ENCODE measurements at regions not wholly inside any gene's neighbourhood (a gene's known extent, or its start where the extent isn't known, plus 50 kb on each side); places are given as distances from the start of the nearest gene placed in this dataset.

DNA sequence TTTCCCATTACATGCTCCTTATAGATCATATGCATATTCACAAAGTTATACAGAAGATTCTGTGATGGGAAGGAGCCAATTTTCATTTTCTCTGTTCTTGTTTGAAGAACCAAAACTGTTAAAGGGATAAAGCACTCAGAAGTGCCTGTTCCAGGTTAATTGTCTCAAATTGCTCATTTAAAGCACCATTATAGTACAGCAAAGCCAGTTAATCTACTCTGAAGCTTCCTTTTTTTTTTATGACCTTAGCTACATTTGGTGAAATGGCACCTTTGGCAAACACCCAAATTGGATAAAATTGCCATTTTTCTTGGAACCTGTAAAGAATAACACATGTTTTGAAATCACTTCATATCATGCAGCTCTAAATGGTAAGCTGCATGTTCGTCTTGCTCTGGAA is 1092.3 kb downstream of the BCL11A start:
- DNase-seq (ENCODE audit: low read depth), result no peak

DNA sequence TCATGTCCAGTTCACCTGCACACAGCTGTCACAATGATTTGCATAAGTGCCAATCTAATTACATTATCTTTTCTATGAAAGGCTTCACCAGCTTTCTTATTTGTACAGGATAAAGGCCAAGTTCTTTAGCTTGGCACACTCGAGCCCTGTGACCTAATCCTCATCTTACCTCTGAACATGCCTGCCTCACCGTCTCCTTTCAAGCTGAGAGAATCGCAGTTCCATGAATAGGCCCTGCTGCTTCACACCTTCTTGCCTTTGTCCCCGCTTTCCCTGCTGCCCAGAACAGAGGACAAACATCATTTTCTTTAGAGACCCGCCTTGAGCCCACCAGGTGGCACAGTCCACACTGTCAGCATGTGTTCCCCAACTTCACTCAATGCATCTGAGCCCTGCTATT is 1094.7 kb downstream of the BCL11A start:
- no peak for DNase-seq (ENCODE audit: low read depth)

DNA sequence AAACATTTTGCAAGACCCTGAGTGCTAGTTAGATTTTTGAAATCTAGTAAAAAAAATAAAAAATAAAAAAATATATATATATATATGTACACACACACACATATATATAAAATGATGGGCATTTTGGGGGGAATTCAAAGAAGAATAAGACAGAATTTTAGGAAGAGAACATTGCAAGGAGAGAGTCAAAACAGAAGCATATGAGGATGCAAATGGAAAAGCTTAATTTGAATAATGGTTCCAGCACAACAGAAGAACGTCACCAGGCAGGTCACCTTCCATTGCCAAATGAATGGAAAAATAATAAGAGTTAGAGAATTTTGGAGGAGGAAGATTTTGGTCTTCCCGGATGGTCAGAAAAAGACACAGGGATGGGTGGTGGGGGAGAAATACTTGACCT is 1097.2 kb downstream of the BCL11A start:
- DNase-seq (ENCODE audit: low read depth), result no peak

DNA sequence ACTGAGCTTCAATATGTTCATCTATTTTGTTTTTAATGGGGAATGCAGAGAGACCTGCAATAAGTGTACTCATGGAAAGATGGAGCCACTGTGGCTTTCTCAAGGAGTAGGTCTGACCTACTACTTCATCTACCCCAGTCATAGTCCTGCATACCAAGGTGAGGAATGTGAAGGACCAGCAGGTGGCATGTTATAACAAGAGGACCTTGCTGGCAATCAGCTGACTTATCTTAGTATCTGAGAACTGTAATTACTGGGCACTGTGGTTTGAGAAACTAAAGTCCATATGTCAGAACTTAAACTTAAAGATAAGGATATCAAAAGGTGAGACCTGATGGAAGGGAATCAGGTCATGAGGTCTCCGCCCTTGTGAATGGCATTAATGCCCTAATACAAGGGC is 1104.2 kb downstream of the BCL11A start:
- no peak for DNase-seq (ENCODE audit: low read depth)

DNA sequence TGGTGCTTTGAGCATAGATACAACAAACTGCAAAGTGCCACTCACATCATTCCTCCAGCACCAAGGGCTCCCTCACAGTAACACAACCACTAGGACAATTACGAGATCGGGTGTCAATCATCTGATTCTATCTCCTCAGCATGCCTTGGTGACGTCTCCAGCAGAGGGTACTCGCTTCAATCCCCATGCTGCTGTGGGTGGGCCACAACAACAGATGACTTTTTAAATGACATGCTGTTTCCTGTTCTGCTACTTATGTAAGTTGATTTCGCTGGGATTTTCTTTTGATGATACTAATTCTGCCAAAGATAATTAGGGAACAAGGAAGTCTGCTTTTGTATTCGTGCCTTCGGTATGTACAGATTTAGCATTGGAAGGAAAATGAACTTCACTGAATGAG is 1113.0 kb downstream of the BCL11A start:
- DNase-seq (ENCODE audit: low read depth), result no peak

DNA sequence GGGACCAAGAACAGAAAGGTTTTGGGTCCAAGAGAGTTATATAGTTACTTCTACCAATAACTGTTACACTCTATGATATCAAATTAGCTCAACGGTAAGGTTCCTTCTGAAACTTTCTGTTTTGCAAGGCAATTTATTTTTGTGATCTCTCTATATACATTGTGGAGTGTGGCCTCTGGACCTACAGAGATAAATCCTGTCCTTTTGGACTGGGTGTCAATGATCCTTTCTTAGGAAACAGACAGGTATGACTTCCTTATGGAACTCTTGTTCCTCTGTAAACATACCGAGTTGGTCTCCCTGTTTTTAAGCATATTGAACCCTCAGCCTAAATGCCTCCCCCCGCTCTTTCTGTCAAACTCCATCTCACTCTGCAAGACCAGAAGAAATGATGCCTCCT is 1117.8 kb downstream of the BCL11A start:
- no peak for DNase-seq (ENCODE audit: low read depth)

DNA sequence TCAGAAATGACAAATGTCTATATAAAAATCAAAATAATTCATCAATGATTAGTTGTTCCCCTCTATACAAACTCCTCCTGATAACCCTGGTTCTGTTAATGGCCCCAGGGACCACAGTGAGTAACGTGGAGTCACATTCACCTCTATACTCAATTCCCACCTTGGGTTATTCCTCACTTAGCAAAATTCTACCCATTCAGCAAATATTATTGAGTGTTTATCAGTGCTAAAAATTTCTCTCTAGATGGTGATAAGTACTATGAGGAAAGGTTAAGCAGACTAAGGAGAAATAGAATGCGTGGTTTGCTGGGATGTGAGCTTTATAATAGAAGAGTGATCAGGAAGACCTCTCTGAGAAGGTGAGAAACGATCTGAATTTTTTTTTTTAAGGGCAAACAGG is 1124.5 kb downstream of the BCL11A start:
- DNase-seq (ENCODE audit: low read depth), result no peak

DNA sequence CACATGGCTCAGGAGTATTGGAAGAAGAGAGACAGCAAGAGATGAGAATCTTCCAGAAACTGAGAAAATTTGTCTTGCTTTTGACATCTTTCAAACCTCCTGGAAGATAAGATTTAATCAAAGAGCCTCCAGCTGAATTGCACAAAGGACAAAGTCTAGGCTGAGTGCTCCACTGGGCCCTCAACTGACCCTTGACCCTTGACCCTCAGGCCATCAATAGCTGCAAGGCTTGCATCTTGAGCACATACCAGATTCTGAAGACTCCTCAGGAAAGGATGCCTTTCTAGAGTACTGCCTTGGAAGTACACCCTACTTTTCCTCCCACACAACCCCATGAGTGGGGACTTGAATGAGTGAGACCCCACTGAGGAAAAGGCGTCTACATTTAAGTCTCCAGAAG is 1125.5 kb downstream of the BCL11A start:
- DNase-seq (ENCODE audit: low read depth), result no peak

DNA sequence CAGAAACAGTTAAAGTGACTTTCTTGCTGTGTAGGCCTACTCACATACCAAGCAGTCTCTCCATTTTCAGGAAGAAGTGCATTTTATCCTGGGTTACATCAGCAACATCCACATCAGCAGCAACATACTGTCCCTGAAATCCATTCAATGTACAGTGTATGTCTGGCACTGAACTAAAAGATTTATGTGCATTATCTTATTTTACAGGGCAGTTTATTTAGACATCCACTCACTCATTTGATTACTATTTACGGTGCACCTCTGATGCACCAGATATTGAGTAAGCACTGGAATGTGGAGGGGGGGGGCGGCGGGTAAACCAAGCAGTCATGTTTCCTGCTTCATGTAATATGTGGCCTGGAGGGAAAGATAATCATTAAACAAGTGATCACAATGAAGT is 1128.2 kb downstream of the BCL11A start:
- no peak for DNase-seq (ENCODE audit: low read depth)

DNA sequence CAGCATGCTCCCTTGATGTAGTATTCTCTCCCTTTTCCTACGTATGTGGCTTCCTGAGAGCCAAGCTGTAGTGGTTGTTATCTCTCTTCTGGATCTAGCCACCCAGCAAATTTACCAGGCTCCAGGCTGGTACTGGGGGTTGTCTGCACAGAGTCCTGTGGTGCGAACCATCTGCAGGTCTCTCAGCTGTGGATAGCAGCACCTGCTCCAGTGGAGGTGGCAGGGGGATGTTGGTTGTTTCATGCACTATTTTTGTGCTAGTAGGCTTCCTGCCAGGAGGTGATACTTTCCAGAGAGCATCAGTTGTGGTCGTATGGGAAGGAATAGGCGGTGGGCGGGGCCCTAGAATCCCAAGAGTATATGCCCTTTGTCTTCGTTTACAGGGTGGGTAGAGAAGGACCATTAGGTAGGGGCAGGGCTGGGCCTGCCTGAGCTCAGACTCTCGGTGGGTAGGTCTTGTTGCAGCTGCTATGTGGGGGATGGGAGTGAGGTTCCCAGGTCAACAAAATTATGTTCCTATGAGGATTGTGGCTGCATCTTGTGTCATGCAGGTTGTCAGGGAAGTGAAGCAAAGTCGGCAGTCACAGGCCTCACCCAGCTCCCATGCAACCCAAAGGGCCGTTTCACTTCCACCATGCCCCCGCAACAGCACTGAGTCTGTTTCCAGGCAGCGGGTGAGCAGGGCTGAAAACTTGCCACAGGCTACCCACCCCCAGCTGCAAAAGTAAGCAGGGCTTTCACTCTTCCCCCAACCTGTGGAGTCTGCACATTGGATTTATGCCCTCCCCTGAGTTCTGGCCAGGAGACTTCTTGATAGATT is 1139.5 kb downstream of the BCL11A start:
- no peak for DNase-seq (ENCODE audit: low read depth)

DNA sequence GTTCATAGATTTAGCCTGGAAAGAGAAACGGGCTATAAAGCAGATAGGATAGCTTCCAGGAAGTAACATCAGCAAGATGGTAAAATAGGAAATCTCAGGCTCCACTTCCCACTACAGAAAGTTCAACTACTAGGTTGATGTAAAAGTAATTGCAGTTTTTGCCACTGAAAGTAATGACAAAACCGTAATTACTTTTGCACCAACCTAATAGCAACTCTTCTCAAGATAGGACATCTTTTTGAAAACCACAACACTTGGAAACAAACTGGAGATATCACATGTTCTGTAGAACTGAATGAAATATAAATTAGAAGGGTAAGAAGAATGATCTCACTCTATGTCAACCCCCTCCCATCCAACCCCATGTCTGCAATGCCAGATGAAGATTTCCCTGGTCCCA is 1154.3 kb downstream of the BCL11A start:
- DNase-seq (ENCODE audit: low read depth), result no peak

DNA sequence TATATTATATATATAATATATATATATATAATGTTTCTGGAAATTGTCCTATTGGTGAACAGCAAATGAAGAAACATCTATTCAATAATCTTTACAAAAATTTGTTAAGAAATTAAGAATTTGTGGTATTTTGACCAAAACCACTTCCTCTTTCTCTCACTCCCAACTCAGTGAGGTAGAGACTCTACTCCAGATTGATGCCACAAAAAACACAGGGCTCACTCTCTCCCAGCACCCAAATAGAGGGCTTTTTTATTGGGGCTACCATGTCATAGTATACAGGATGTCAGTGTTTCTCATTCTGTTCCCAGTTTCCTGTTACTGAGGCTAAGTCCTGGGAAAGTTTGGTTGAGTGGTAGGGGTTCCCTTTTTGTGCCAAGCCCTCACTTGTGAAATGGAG is 1155.4 kb downstream of the BCL11A start:
- no peak for DNase-seq (ENCODE audit: low read depth)

DNA sequence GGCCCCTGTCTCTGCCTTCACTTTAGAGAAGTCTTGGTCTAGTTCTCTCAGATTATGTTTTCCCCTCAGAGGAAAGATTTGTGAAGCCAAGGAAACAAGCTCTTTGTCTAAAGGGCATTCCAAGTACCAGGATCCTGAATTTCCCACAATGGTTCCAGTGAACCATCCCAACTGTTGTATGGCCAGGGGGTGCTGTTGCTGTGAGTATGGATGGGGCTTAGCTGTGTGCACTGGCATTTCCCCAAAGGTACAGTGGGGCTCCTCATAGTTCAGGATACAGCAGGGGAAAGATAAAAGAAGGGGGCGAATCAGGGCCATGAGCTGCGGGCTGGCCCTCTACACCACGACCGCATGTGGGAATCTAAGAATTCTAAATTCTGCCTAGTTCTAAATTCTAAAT is 1154.0 kb upstream of the FANCL start:
- DNase-seq (ENCODE audit: low read depth), result no peak

DNA sequence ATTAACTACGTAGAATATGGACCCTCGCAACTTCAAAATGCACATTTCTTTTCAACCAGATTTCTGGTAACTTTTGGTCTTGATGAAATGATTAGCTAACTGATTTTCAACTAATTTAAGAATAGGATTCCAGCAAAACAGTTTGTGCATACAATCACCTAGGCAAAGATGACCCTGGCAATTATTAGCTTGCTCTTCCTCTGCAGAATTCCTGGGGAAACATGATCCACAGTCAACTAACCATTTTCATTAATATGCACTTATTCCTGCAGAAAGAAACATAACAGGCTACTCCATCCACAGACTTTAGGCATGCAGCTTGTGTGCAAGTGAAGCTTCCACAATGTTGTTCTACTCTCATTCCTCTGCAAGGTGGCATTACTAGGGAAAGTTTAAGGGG is 1150.8 kb upstream of the FANCL start:
- no peak for DNase-seq (ENCODE audit: low read depth)

DNA sequence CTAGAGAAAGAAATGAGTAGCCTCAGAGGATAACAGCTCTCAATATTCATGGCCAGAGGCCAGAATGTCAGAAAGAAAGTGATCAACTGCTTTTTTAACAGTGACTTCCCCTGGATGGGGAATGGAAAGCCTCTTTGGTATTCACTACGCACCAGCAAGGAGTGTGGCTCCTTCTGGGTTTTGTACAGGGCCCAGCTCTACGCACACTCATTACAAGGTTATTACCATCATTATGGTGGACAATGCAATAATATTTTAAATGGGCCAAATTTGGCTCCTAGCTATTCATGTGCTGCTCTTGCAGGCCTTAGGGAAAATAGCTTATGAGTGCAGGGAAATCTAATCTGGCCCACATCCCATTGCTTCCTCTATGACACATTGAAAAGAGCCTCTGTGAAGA is 1149.5 kb upstream of the FANCL start:
- no peak for DNase-seq (ENCODE audit: low read depth)

DNA sequence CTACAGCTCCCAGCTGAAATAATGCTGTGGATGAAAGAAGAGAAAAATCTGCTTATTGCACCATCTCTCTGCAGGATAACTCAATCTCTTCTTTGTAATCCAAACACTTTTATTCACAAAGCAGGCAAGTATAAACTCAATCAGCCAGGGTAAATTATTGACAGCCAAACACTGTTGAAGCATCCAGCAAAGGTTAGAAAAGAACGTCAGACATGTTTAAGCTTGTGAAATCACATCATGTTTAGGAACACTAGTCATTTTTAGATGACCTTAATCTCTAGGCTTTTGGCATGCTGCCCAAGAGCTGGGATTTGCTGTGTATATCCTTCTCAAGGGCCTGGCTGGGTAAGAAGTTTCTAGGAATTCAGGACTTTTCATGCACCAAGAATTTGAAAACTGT is 1148.1 kb upstream of the FANCL start:
- no peak for DNase-seq (ENCODE audit: low read depth)

DNA sequence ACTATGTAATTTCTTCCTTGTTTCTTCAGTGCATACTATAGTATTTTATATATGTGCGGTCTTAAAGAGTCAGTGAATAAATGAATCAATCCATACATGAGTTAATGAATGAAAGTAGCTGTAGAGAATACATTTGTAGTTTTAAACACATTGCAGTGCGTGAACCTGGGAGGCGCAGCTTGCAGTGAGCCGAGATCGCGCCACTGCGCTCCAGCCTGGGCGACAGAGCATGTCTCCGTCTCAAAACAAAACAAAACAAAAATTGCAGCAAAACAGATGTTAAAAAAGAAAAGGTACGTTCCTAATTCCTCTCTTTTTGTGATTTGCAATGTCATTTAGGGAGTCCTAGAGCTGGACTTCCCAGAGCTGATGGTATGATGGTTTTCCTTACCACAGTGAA is 1144.8 kb upstream of the FANCL start:
- no peak for DNase-seq (ENCODE audit: low read depth)

DNA sequence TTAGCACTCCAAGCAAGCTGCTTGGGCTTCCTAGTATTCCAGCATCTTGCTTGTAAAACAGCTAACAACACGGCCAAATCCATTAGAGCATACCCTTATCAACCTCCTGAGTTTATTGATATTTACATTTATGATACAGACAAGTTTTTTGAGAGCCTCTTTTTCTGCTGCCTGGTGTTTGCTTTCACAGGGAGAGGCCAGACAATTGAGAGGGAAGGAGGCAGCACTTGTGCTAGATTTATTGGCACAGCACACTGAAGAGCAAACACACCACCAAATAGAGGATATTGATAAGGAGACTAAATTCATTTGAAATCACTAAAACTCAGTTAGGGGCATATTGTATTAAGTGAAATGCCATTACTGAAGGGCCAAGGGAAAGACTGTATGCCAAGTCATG is 1142.3 kb upstream of the FANCL start:
- DNase-seq (ENCODE audit: low read depth), result no peak

DNA sequence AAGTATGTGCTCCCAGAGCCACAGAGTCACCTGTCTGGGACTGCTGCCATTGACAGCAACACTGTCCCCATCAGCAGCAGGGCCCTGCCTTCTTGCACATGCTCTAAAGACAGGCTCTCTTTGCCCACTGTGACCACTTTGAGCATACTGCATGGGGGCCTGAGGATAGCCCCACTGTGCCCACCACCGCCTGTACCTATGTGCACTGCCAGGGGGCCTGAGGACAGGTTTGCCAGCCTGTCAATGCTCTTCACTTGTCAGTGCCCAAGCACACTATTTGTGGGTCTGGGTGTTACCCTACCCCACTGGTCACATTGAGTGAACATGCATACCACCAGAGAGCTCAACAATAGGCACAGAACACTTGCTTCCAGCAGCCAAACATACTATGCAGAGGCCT is 1137.0 kb upstream of the FANCL start:
- DNase-seq (ENCODE audit: low read depth), result no peak

DNA sequence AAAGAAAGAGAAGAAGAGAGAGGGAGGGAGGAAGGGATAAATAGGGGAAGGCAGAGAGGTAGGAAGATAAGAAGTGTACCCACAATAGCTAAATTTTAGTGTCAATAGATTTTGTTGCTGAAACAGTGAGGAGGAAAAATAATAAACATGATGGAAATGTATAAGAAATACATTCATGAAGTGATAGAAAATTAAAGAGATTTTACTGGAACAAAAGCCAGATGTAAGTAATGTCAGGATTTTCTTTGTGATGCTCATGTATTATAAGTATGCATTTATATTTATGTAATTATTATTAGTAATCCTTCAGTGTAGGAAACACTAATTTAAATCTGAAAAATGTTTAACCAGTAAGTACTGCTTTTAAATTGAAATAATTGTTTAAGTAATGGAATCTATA is 1125.2 kb upstream of the FANCL start:
- DNase-seq (ENCODE audit: low read depth), result no peak

DNA sequence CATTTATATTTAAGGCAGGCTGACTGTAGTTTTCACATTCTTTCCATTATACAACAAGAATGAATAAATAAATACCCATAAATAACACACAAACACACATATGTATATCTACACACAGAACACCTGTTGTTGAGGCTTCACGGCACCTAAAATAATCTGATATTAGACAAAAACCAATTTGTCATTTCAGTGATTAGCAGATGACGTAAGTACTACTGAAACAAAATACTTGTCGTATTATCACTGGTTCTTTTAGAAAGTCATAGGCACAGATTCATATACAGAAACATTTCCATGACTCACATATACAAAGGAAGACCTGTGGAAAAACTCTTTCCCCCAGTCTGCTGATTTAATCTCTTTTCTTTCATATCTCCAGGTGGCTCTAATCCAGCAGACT is 1113.4 kb upstream of the FANCL start:
- DNase-seq (ENCODE audit: low read depth), result no peak

DNA sequence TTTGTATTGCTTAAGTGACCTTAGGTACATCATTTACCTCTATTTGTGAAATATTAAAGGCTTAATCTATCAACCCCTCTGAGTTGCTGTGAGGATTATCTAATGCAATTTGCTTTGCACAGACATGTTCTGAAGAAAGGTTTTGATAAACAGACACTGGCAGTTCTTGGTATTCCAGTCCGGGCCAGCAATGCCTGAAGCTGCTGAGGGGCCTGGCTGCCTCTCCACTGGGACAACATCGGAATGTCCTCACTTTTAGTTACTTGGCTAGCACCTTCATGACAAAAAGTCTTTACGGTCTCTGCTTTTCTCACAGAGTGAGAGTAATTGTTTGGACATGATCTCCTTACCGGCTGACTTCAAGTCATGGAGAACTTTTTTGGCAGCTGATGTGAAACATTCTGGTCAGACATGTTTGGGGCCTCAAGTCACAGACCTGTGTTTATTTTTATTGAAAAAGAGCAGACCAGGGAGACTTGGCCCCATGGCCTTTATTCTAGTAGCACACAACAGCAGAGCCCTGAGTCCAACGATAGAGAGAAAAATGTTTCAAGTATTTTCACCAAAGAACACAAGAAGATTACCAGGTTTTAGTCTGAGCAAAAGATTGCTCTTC is 1112.3 kb upstream of the FANCL start:
- DNase-seq (ENCODE audit: low read depth), result no peak

DNA sequence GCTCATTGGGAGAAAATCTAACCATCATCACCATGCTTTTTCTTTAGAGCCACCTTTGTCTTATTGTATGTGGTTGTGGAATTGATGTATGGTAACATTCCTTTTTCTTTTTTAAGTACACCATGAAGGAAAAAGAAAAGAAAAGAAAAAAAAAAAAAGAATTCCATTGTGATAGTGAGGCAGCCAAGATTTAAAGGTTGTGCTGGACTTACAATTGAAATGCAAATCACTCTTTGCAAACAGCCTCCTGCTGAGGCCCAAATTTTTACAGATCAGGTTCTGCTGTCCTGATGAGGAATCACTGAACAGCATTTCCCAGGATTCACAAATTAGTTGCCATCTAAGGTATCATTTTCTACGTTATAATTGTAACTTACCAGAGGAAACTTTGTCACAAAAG is 1101.0 kb upstream of the FANCL start:
- DNase-seq (ENCODE audit: low read depth), result no peak

DNA sequence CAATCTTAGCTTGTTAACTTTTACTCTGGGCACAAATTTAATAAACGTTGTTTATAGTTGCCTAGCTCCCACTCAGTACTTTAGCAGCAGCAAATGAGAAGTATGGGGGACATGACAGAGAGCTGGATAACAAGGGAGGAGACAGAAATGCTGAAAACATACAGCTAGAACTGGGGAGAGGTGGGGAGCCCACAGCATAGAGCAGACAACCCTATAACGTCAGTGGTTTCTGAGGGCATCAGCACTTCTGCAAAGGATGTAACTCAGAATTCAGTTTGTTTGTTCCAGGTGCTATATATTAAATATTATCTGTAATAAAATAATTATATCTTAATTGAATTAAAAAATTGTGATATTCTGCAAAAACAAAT is 1098.7 kb upstream of the FANCL start:
- DNase-seq (ENCODE audit: low read depth), result no peak
